Vagina (tissue), 2 donors: ENCODE measurements at regions not wholly inside any gene's neighbourhood (a gene's known extent, or its start where the extent isn't known, plus 50 kb on each side); places are given as distances from the start of the nearest gene placed in this dataset.

Source experiments
- POLR2AphosphoS5 ChIP-seq, 2 donors: sonication (generic); formaldehyde crosslinking; IDR thresholded peaks; one replicate each; pipeline ENCODE4 v1.9.0; 2017; ENCODE audit warnings: antibody characterized with exemption in 2 of 2, mild to moderate bottlenecking in 2 of 2, low read depth in 1 of 2; ENCODE audit not compliant: insufficient read depth in 1 of 2
- TF ChIP-seq, protein P1 (sequence below), 3 experiments: fragments of 450-650 bp in 2 of 3; fragments of 200-600 bp in 1 of 3; sonication (generic) in 1 of 3; IDR thresholded peaks; one replicate each; pipeline ENCODE4 v1.5.1; 2017 to 2019; ENCODE audit warnings: antibody characterized with exemption in 3 of 3, mild to moderate bottlenecking in 2 of 3, moderate library complexity in 2 of 3

DNA sequence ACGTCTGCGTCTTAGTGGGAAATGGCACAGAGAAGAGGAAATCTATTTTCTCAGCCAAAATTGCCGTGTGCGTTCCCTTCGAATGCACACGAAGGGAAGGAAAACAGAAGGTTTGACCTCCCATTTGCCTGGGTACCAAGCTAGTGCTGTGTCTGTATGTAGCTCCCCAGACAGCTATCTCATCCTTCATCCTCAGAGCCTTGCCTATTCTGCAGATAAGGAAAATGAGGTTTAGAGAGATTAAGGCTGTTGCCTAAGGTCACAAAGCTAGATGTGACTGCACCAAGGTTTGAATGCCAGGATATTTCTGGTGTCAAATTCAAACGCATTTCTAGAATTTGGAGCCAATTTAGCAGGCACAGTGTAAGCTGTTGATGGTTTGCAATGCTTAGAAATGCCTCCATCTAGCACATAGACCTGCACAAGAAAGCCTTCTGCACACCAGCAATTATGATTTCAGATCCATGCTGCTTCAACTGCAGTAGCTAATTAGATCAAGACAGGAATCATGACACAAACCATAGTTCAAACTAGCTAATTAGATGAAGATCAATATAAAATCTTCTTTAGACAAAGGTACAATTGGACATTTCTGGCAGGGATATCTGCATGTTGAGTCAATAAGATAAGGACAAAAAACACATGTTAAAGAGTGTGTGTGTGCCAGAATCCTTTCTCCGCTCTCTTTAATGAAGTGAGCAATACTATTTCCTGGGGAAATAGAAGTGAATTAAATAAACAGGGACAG lies 115.1 kb downstream of the CMPK2 start:
- TF ChIP-seq, protein P1, sequence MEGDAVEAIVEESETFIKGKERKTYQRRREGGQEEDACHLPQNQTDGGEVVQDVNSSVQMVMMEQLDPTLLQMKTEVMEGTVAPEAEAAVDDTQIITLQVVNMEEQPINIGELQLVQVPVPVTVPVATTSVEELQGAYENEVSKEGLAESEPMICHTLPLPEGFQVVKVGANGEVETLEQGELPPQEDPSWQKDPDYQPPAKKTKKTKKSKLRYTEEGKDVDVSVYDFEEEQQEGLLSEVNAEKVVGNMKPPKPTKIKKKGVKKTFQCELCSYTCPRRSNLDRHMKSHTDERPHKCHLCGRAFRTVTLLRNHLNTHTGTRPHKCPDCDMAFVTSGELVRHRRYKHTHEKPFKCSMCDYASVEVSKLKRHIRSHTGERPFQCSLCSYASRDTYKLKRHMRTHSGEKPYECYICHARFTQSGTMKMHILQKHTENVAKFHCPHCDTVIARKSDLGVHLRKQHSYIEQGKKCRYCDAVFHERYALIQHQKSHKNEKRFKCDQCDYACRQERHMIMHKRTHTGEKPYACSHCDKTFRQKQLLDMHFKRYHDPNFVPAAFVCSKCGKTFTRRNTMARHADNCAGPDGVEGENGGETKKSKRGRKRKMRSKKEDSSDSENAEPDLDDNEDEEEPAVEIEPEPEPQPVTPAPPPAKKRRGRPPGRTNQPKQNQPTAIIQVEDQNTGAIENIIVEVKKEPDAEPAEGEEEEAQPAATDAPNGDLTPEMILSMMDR (IDR thresholded peaks at IDR 0.05): no peak
- TF ChIP-seq POLR2AphosphoS5 (IDR thresholded peaks at IDR 0.05; ENCODE audit: insufficient read depth in 1 of 2, low read depth in 1 of 2): no peak
